BLaER1 (cell line): ENCODE measurements at regions not wholly inside any gene's neighbourhood (a gene's known extent, or its start where the extent isn't known, plus 50 kb on each side); places are given as distances from the start of the nearest gene placed in this dataset.

ENCODE experiments used
- H3K27ac ChIP-seq: shearing (Covaris generic); formaldehyde crosslinking; 2 replicates; pipeline ENCODE4 v1.8.1; 2022
- H3K27me3 ChIP-seq: shearing (Covaris generic); formaldehyde crosslinking; 2 replicates; pipeline ENCODE4 v1.8.1; 2022
- H3K36me3 ChIP-seq: shearing (Covaris generic); formaldehyde crosslinking; 2 replicates; pipeline ENCODE4 v1.8.1; 2022
- H3K4me1 ChIP-seq: shearing (Covaris generic); formaldehyde crosslinking; 2 replicates; pipeline ENCODE4 v1.8.1; 2022
- H3K4me2 ChIP-seq: shearing (Covaris generic); formaldehyde crosslinking; 2 replicates; pipeline ENCODE4 v1.8.1; 2022
- H3K4me3 ChIP-seq: shearing (Covaris generic); formaldehyde crosslinking; 2 replicates; pipeline ENCODE4 v1.8.1; 2022
- H3K9ac ChIP-seq: shearing (Covaris generic); formaldehyde crosslinking; 2 replicates; pipeline ENCODE4 v1.8.1; 2022
- H3K9me3 ChIP-seq: shearing (Covaris generic); formaldehyde crosslinking; 2 replicates; pipeline ENCODE4 v1.8.1; 2022
- H4K20me1 ChIP-seq: shearing (Covaris generic); formaldehyde crosslinking; 2 replicates; pipeline ENCODE4 v1.8.1; 2022
- Cebpa-rat ChIP-seq: shearing (Covaris generic); IDR thresholded peaks from 2 replicates; pipeline ENCODE4 v1.8.1; 2022

DNA sequence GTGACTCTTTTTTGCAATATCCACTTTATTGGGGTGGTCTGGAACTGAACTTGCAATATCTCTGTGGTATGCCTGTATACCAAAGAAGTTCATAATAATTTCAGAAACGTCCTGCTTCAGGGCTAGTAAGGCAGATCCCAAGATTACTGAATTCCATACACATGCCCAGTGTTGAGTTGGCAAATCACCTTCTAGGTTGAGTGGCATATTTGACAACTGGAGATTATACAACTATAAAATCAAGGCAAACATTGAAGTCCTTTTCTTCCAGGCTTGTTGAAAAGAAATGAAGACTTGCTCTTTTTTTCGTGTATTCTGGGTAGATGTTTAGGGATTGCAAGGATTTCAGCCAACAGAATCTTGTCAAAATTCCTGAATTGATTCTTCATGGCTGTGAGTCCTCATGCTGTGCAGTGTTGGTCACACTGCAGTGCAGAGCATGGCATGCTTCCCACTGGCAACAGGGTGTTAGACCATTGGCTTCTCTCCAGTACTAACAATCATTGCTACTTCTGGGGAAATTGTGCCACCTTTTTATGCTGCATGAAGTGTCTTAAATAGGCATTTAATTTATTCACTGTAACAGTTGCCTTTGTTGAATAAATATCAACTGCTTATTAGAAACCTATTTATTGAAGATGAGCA lies 367.1 kb upstream of the ADGRL4 start:
- no peak overlapping the region for H3K4me2 ChIP-seq

DNA sequence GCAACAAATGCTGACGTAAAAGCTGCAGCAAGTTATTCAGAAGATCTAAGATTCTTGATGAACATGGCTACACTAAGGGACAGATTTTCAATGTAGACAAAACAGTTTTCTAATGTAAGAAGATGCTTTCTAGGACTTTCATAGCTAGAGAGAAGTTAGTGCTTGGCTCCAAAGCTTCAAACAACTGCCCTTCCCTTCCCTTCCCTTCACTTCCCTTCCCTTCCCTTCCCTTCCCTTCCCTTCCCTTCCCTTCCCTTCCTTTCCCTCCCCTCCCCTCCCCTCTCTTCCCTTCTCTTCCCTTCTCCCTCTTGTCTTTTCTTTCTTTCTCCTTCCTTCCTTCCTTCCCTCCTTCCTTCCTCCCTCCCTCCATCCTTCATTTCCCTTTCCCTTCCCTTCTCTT lies 365.3 kb upstream of the ADGRL4 start:
- H3K9me3 ChIP-seq, result no peaks in the 10 kb centered on the region
- no peaks in the 10 kb centered on the region for H3K27me3 ChIP-seq

More for the DNA sequence above, 367.1 kb upstream of the ADGRL4 start:
- Histone ChIP-seq H3K27me3 (no peaks in the 10 kb centered on the region), H3K36me3 (no peaks in the 10 kb centered on the region), H3K4me3 (no peak overlapping the region), H3K9me3 (no peaks in the 10 kb centered on the region), H3K27ac (no peak overlapping the region), H3K9ac (no peak overlapping the region), H4K20me1 (no peaks in the 10 kb centered on the region), H3K4me1 (no peaks in the 10 kb centered on the region)
- no peak for TF ChIP-seq Cebpa-rat

DNA sequence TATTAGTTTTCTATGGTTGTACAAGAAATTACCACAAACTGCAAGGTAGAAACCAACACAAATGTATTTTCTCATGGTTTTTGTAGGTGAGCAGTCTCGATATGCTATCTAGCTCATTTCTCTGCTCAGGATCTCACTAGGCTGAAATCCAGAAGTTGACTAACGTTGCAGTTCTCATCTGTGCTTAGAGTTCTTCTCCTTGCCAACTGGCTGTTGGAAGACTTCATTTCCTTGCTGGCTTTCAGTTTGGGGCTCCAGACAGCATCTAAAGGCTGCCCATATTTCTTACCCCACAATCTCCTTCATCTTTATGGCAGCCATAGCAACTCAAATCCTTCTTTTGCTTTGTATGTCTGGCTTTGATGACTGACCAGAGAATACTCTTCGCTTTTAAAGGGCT lies 362.6 kb upstream of the ADGRL4 start:
- Histone ChIP-seq H3K27ac (no peak overlapping the region), H3K27me3 (no peaks in the 10 kb centered on the region), H3K4me3 (no peak overlapping the region), H4K20me1 (no peaks in the 10 kb centered on the region), H3K9ac (no peak overlapping the region), H3K4me1 (no peaks in the 10 kb centered on the region), H3K36me3 (no peaks in the 10 kb centered on the region), H3K4me2 (no peak overlapping the region), H3K9me3 (no peaks in the 10 kb centered on the region)
- TF ChIP-seq Cebpa-rat, result no peak

More for the DNA sequence above, 365.3 kb upstream of the ADGRL4 start:
- TF ChIP-seq Cebpa-rat, result no peak
- no peak overlapping the region for H3K4me3 ChIP-seq
- no peak overlapping the region for H3K9ac ChIP-seq
- H3K27ac ChIP-seq, result no peak overlapping the region
- H3K4me2 ChIP-seq, result no peak overlapping the region
- no peaks in the 10 kb centered on the region for H3K4me1 ChIP-seq
- H4K20me1 ChIP-seq, result no peaks in the 10 kb centered on the region
- no peaks in the 10 kb centered on the region for H3K36me3 ChIP-seq

DNA sequence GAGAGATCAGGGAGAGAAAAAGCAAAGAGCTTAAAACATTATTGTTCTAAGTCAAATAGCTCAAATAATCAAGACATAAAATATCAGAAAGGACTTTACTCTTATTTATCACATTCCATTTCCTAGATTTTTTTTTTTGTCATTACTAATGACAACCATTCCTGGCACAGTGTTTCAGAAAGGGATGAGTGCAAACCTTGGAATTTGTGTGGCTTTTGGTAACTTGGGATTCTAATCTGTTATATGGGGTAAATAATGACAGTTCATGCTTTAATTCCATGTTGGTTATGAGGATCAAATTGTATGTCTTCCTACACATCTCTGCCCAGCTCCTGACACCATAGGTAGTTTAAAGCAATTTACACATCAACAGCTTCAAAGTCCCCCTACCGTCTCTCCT lies 358.4 kb upstream of the ADGRL4 start:
- TF ChIP-seq Cebpa-rat, result no peak
- Histone ChIP-seq H3K4me3 (no peak overlapping the region), H3K27me3 (no peaks in the 10 kb centered on the region), H3K9ac (no peak overlapping the region), H3K27ac (no peak overlapping the region), H3K4me1 (no peaks in the 10 kb centered on the region), H4K20me1 (no peaks in the 10 kb centered on the region), H3K9me3 (no peaks in the 10 kb centered on the region), H3K36me3 (no peaks in the 10 kb centered on the region), H3K4me2 (no peak overlapping the region)

GRCh38 chr1:79363430-79363829 lies 356.9 kb upstream of the ADGRL4 start:
- Histone ChIP-seq H3K27me3 (no peaks in the 10 kb centered on the region), H3K4me1 (no peaks in the 10 kb centered on the region), H3K9me3 (no peaks in the 10 kb centered on the region), H4K20me1 (no peaks in the 10 kb centered on the region), H3K4me2 (no peak overlapping the region), H3K9ac (no peak overlapping the region), H3K36me3 (no peaks in the 10 kb centered on the region), H3K27ac (no peak overlapping the region), H3K4me3 (no peak overlapping the region)
- no peak for TF ChIP-seq Cebpa-rat

GRCh38 chr1:79362470-79362869 lies 355.9 kb upstream of the ADGRL4 start:
- Histone ChIP-seq H3K36me3 (no peaks in the 10 kb centered on the region), H3K4me3 (no peak overlapping the region), H3K4me1 (no peaks in the 10 kb centered on the region), H3K9me3 (no peaks in the 10 kb centered on the region), H4K20me1 (no peaks in the 10 kb centered on the region), H3K9ac (no peak overlapping the region), H3K4me2 (no peak overlapping the region), H3K27ac (no peak overlapping the region), H3K27me3 (no peaks in the 10 kb centered on the region)
- TF ChIP-seq Cebpa-rat, result no peak

GRCh38 chr1:79355090-79355489 lies 348.6 kb upstream of the ADGRL4 start:
- no peaks in the 10 kb centered on the region for H3K4me1 ChIP-seq
- no peaks in the 10 kb centered on the region for H3K27me3 ChIP-seq
- H3K9me3 ChIP-seq, result no peaks in the 10 kb centered on the region
- no peak overlapping the region for H3K9ac ChIP-seq
- H3K4me2 ChIP-seq, result no peak overlapping the region
- H4K20me1 ChIP-seq, result no peaks in the 10 kb centered on the region
- TF ChIP-seq Cebpa-rat, result no peak
- H3K4me3 ChIP-seq, result no peak overlapping the region
- H3K27ac ChIP-seq, result no peak overlapping the region
- no peaks in the 10 kb centered on the region for H3K36me3 ChIP-seq

DNA sequence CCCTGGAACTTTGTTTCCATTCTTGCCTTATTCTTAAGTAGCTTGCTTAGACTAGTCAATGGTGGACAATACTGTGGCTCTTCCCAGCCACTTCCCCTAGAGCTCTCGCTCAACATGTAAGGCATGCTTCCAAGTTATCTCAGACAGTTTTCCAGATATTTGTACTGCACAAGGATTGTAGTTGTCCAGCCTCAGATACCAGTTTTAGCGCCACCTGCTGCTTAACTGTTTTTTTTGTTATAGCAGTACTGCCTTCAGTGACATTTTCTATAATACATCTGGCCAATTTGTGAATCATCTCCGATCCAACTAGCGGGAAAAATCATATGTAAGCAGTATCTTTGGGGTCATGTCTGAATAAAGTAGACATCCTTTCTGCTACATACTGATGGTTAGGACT lies 346.7 kb upstream of the ADGRL4 start:
- Histone ChIP-seq H3K9ac (no peak overlapping the region), H3K4me2 (no peak overlapping the region), H3K27ac (no peak overlapping the region), H3K4me3 (no peak overlapping the region), H3K9me3 (no peaks in the 10 kb centered on the region), H4K20me1 (no peaks in the 10 kb centered on the region), H3K36me3 (no peaks in the 10 kb centered on the region), H3K27me3 (no peaks in the 10 kb centered on the region), H3K4me1 (no peaks in the 10 kb centered on the region)
- TF ChIP-seq Cebpa-rat, result no peak

GRCh38 chr1:79326875-79327274 lies 320.3 kb upstream of the ADGRL4 start:
- no peak overlapping the region for H3K4me2 ChIP-seq
- H4K20me1 ChIP-seq, result no peaks in the 10 kb centered on the region
- no peak overlapping the region for H3K4me3 ChIP-seq
- no peak overlapping the region for H3K9ac ChIP-seq
- no peaks in the 10 kb centered on the region for H3K4me1 ChIP-seq
- no peak overlapping the region for H3K27ac ChIP-seq
- H3K27me3 ChIP-seq, result no peaks in the 10 kb centered on the region
- H3K36me3 ChIP-seq, result no peaks in the 10 kb centered on the region
- TF ChIP-seq Cebpa-rat, result no peak
- no peaks in the 10 kb centered on the region for H3K9me3 ChIP-seq

DNA sequence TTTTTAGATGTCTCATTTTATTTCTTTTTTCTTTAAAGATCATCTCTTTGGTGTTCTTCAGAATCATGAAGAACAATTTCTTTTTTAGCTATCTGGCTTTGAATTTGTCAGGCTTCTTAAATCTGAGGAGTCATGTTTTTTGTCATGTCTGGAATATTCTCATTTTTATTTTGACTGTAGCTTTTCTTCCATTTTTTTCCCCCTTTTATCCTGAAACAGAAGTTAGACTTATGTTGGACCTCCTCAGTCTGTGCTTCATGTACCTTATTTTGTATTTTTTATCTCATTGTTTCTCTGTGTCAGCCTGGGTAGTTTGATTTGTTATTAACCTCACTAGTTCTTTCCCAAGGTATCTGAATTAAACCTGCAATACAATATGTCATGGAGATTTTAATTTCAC lies 319.2 kb upstream of the ADGRL4 start:
- Histone ChIP-seq H3K27ac (no peak overlapping the region), H3K36me3 (no peaks in the 10 kb centered on the region), H3K9ac (no peak overlapping the region), H3K4me1 (no peaks in the 10 kb centered on the region), H3K27me3 (no peaks in the 10 kb centered on the region), H3K4me3 (no peak overlapping the region), H3K9me3 (no peaks in the 10 kb centered on the region), H4K20me1 (no peaks in the 10 kb centered on the region), H3K4me2 (no peak overlapping the region)
- no peak for TF ChIP-seq Cebpa-rat

DNA sequence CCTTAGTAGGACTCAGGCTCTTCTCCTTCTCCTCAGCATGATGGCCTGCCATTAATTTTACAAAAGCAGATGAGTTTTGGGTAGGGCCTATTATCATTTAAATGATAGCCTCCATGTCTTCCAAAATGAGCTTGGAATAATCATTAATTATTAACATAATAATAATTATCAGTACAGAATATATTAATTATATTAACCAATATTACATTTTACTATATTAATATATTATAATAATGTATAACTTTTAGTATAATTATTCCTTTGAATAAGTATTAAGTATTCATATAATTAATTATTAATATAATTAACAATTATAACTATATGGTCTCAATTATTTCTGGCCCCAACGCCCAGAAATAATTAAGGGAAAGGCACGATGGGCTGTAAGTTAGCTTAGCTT lies 318.6 kb upstream of the ADGRL4 start:
- H3K4me1 ChIP-seq, result no peaks in the 10 kb centered on the region
- no peaks in the 10 kb centered on the region for H4K20me1 ChIP-seq
- TF ChIP-seq Cebpa-rat, result no peak

More for the DNA sequence above, 318.6 kb upstream of the ADGRL4 start:
- Histone ChIP-seq H3K36me3 (no peaks in the 10 kb centered on the region), H3K9me3 (no peaks in the 10 kb centered on the region), H3K9ac (no peak overlapping the region), H3K4me3 (no peak overlapping the region), H3K4me2 (no peak overlapping the region), H3K27ac (no peak overlapping the region), H3K27me3 (no peaks in the 10 kb centered on the region)
